Stimulated activated CD4-positive, alpha-beta T cell treated with anti-CD3 and anti-CD28 coated beads, TNF-alpha, amount 100 ng/mL, for 1 hour (primary cell): ENCODE measurements at regions not wholly inside any gene's neighbourhood (a gene's known extent, or its start where the extent isn't known, plus 50 kb on each side); places are given as distances from the start of the nearest gene placed in this dataset.

Experiments used
- DNase-seq, 3 donors: peaks; one replicate each; pipeline ENCODE4 v3.0.0-alpha.2; 2020; ENCODE audit warnings: low read depth in 3 of 3, low spot score in 1 of 3

DNA sequence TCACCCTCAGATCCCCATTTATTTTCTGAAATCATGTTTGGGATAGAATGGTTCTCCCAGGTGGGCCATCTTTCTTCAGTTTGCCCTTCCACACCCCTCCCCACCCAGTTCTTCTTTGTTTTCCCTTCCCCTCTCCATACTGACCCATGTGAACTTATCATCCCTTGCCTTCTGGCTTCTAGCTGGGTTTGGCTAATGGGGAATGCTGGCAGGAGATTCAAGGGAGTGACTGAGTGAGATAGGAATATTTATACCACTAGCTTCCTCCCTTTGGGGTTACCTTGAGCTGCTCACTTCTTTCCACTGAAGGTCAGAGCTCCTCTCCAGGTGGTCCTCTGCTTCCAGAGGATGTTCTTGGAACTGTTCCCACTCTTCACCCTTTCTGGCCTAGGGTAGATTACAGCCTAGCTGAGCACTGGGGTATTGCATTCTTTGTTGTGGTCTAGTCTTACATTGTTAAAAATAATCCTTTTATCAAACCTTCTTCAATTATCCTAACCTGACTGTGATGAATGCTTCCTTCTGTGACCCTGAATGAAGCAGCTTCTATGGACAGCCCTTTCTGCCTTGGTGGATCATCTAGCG, 88.3 kb upstream of the ATP2B1 start:
- DNase-seq: no peak

GRCh38 chr12:89793946-89794345, 85.3 kb upstream of the ATP2B1 start:
- DNase-seq: no peak

GRCh38 chr12:89791286-89791685, 82.6 kb upstream of the ATP2B1 start:
- DNase-seq: no peak

DNA sequence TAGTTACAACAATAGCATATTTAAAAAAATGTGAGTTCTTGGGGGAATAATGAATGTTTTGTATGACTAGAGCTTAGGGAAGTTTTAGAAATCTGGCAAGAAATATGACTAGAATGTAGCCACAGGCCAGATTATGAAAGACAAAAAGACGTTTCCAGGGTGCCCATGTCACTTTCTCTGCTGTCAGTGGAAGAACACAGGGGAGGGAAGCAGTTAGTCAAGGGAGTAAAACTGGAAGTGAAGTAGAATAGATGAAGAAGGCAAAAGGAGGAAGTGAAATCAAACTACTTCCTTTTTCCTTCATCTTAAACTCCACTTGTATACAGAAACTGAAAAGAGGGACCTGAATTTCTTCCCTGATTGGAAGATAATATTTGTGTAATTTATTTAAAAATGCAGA, 81.2 kb upstream of the ATP2B1 start:
- DNase-seq: no peak

DNA sequence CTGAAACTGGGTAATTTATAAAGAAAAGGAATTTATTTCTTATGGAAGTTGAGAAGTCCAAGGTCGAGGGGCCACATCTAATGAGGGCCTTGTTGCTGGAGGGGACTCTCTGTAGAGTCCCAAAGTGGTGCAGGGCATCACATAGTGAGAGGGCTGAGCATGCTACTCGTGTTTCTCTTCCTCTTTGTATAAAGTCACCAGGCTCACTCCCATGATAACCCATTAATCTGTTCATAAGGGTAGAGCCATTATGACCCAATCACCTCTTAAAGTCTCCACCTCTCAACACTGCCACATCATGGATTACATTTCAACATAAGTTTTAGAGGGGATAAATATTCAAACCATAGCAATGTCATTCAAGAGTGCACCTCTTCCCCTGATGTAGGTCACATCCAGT, 79.1 kb upstream of the ATP2B1 start:
- no peak for DNase-seq

- no peak for DNase-seq
Observed at GRCh38 chr12:89786177-89786810, 77.7 kb upstream of the ATP2B1 start.

GRCh38 chr12:89783359-89784060, 74.9 kb upstream of the ATP2B1 start:
- no peak for DNase-seq

DNA sequence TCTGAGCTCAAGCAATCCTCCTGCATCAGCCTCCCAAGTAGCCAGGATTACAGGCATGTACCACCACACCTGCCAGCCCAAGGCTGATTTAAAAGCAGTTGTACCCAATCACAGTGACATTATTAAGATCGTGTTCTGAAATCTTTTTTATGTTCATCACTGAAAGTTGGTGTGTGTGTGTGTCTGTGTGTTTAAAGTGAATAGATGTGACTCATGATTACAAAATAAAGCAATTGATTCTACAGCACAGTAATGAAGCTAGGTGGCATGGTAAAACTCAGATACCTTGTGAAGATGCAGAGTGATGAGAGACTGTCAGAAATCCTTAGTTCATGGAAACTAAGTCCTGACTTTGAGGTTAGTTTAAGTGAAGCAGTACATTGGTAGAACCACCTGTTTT, 74.2 kb upstream of the ATP2B1 start:
- DNase-seq: no peak

DNA sequence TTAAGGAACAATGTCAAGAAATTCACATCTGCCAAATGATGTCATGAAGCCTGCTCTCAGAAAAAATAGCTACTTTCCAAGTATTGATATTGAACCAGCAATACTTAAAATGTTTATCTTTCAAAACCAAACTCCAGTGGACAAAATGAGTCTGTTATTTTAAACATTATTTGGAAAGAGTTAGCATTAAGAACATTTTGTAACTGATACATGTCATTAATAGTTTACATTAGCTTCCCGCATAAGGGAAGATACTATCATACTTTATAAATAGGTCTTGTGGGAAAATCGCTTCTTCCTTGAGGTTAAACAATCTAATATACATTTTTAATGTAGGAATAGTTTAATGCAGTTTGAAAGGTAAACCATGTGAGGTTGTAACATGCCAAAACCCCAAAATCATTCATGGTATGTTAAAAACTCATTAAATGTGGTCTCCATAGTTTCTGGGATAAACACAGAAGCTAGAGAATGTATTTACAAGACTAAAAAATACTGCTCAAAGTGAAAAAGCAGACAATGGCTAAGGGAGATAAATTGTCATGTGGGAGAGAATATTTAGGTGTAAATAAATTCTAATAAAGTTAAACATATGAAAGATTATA, 73.4 kb upstream of the ATP2B1 start:
- no peak for DNase-seq

GRCh38 chr12:89781156-89781555, 72.5 kb upstream of the ATP2B1 start:
- no peak for DNase-seq

- DNase-seq: no peak
Observed at GRCh38 chr12:89779090-89779489, 70.5 kb upstream of the ATP2B1 start.

GRCh38 chr12:89777733-89778379, 69.2 kb upstream of the ATP2B1 start:
- no peak for DNase-seq

DNA sequence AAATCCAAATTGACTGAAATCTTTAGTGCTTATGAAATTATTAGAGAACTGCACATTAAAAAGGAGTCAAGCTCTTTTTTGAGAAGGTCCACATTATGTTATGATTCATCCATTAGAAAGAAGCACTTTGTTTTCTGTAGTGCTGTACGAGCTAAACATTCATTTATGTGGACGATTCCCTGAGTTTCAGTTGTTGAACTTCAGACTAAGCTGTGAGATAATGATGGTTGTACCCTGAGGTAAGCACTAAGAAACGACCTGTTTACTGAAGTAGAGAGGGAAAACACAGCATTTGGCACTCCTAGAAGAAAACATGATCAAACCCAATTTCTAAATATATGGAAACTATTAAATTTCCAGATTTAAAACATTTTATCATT, 67.3 kb upstream of the ATP2B1 start:
- DNase-seq: no peak

- DNase-seq: no peak
Observed at GRCh38 chr12:89775063-89775985, 66.7 kb upstream of the ATP2B1 start.

GRCh38 chr12:89774645-89775044, 66.0 kb upstream of the ATP2B1 start:
- no peak for DNase-seq

GRCh38 chr12:89770391-89770790, 61.8 kb upstream of the ATP2B1 start:
- no peak for DNase-seq

- DNase-seq: no peak
Observed at GRCh38 chr12:89769483-89769818, 60.8 kb upstream of the ATP2B1 start.

GRCh38 chr12:89768586-89769482, 60.2 kb upstream of the ATP2B1 start:
- no peak for DNase-seq

DNA sequence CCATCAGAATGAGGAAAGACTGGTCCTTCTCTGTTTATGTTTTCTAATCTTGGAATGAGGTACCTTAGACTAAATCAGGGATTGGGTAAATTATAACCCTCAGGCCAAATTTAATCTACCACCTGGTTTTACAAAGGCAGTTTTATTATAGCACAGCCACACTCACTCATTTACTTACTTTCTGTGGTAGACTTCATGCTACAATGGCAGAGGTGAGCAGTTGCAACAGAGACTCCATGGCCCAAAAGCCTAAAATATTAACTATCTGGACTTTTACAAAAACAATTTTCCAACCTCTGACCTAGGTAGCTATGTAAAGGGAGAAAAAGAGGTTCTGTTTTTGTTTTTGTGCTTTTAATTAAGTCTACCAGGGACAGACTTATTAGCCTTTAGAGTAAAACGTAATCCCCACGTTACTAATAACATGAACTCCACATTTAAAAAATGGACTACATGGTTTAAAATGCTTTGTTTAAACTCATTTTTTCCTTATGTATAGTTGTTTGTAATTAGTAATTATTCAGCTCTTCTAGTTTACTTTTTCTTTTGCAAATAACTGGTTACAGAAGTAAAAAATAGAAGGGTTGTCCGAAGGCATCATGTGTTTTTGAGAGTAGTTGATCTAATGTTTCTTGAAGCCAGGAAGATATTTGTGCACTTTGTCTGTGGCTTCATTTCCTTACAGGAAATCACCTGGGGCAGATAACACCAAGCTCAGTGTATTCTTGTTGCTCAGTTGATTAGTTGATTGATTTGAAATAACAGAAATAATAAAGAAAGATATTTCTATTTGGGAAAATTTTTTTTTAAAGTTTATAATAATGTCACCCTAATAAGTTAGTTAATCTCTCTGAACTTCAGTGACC, 57.6 kb upstream of the ATP2B1 start:
- DNase-seq: no peak
